HepG2 (cell line): ENCODE measurements at regions not wholly inside any gene's neighbourhood (a gene's known extent, or its start where the extent isn't known, plus 50 kb on each side); places are given as distances from the start of the nearest gene placed in this dataset.

Experiments used
- ATAC-seq: fragments of 200-7000 bp; cut with Tn5 transposase; 3 replicates; pipeline ENCODE4 v1.9.1; 2020; ENCODE audit warnings: mild to moderate bottlenecking, moderate library complexity
- BruUV-seq: library from RNA; stranded (reverse); fragments of 400-500 nt; replicated peaks from 2 replicates; lab custom pipeline; 2021; lab: Mats Ljungman, UMichigan
- CTCF ChIA-PET: fragments of 300-600 bp; formaldehyde crosslinking; extraction: SDS; loops from one replicate; lab custom pipeline; 2021; ENCODE audit warnings: low total read pairs, inconsistent platforms, low intra/inter-chr PET ratio; lab: Yijun Ruan, JAX
- POLR2A ChIA-PET: fragments of 350-600 bp; sonication (Branson Sonifier 250); formaldehyde crosslinking; loops from one replicate; lab custom pipeline; 2020; ENCODE audit warnings: antibody characterized with exemption, inconsistent platforms; lab: Yijun Ruan, JAX
- DNase-seq: peaks from one replicate; pipeline ENCODE4 v3.0.0-alpha.2; 2015; ENCODE audit warnings: low spot score
- FAIRE-seq: peaks from 3 replicates; lab custom pipeline; 2011; peaks lifted over from hg19 to GRCh38; lab: Jason Lieb, UNC
- H2AFZ ChIP-seq: one replicate; pipeline ENCODE4 v1.6.1; 2011; ENCODE audit warnings: low read length, inconsistent platforms
- H3K27ac ChIP-seq: fragments of 300-600 bp; 3 replicates; pipeline ENCODE4 v1.8.0; 2011; ENCODE audit warnings: mixed run types, mild to moderate bottlenecking, mixed read lengths, low read length, inconsistent platforms; ENCODE audit not compliant: insufficient read depth; ENCODE audit errors: extremely low read length
- H3K27me3 ChIP-seq, 2 experiments: fragments of 200-600 bp in 1 of 2; 2 replicates in 1 of 2; 3 replicates in 1 of 2; pipeline versions ENCODE4 v1.6.0 to v1.8.0; 2011; ENCODE audit warnings: low read length in 2 of 2, mild to moderate bottlenecking in 2 of 2, moderate library complexity in 2 of 2, inconsistent platforms in 1 of 2; ENCODE audit not compliant: insufficient read depth in 2 of 2, control insufficient read depth in 1 of 2
- H3K36me3 ChIP-seq, 2 experiments: fragments of 200-600 bp in 1 of 2; replicated peaks in 1 of 2; 2 replicates in 1 of 2; 3 replicates in 1 of 2; pipeline versions ENCODE4 v1.5.1 to v1.8.0; 2011; ENCODE audit warnings: low read length in 2 of 2, inconsistent platforms in 1 of 2; ENCODE audit not compliant: insufficient read depth in 2 of 2, control insufficient read depth in 1 of 2
- H3K4me1 ChIP-seq: 2 replicates; pipeline ENCODE4 v1.5.1; 2012; ENCODE audit warnings: low read length, inconsistent platforms; ENCODE audit not compliant: insufficient read depth
- H3K4me2 ChIP-seq: 2 replicates; pipeline ENCODE4 v1.6.0; 2011; ENCODE audit warnings: low read depth, low read length, inconsistent platforms
- H3K4me3 ChIP-seq, 3 experiments: fragments of 200-600 bp in 1 of 3; sonication (generic), shearing (Covaris generic) in 1 of 3; replicated peaks in 1 of 3; 2 replicates each; pipeline ENCODE4 v1.5.1; 2011 to 2016; ENCODE audit warnings: low read length in 3 of 3, inconsistent platforms in 2 of 3, low read depth in 2 of 3, mild to moderate bottlenecking in 2 of 3, control low read depth in 1 of 3, mixed read lengths in 1 of 3; ENCODE audit not compliant: insufficient read depth in 1 of 3
- H3K79me2 ChIP-seq: one replicate; pipeline ENCODE4 v1.6.1; 2011; ENCODE audit warnings: low read length, inconsistent platforms; ENCODE audit not compliant: insufficient read depth
- H3K9ac ChIP-seq: 2 replicates; pipeline ENCODE4 v1.6.0; 2011; ENCODE audit warnings: mild to moderate bottlenecking, low read depth, low read length, inconsistent platforms; ENCODE audit not compliant: insufficient read depth
- H3K9me3 ChIP-seq: 2 replicates; pipeline ENCODE4 v1.5.1; 2012; ENCODE audit warnings: mild to moderate bottlenecking, low read length
- H4K20me1 ChIP-seq: 2 replicates; pipeline ENCODE4 v1.6.0; 2011; ENCODE audit warnings: inconsistent platforms, mild to moderate bottlenecking, low read length, moderate library complexity; ENCODE audit not compliant: insufficient read depth
- AHR ChIP-seq: IDR thresholded peaks from 2 replicates; pipeline ENCODE4 v1.6.1; 2018; ENCODE audit warnings: missing genetic modification reagents, missing compliant biosample characterization
- FLYWCH1 ChIP-seq: sonication (generic); formaldehyde crosslinking; IDR thresholded peaks from 2 replicates; pipeline ENCODE4 v1.8.1; 2023; ENCODE audit warnings: mild to moderate bottlenecking, missing genetic modification reagents
- MTF1 ChIP-seq: sonication (generic); formaldehyde crosslinking; IDR thresholded peaks from 2 replicates; pipeline ENCODE4 v1.5.0; 2020; ENCODE audit warnings: missing genetic modification reagents
- ZFAT ChIP-seq: sonication (generic); formaldehyde crosslinking; conservative IDR thresholded peaks from 2 replicates; pipeline ENCODE4 v1.8.1; 2023; ENCODE audit warnings: missing genetic modification reagents, inconsistent platforms
- ZNF101 ChIP-seq: sonication (generic); formaldehyde crosslinking; IDR thresholded peaks from 2 replicates; pipeline ENCODE4 v1.4.0; 2020; ENCODE audit warnings: mild to moderate bottlenecking, low read depth, missing genetic modification reagents, borderline replicate concordance
- ZNF24 ChIP-seq: fragments of 450-650 bp; IDR thresholded peaks from 2 replicates; pipeline ENCODE4 v1.6.1; 2017; ENCODE audit warnings: antibody characterized with exemption, mild to moderate bottlenecking
- ZNF672 ChIP-seq: sonication (generic); formaldehyde crosslinking; IDR thresholded peaks from 2 replicates; pipeline ENCODE4 v1.8.1; 2022; ENCODE audit warnings: missing genetic modification reagents
- ZNF83 ChIP-seq: sonication (generic); formaldehyde crosslinking; IDR thresholded peaks from 2 replicates; pipeline ENCODE4 v1.4.0; 2020; ENCODE audit warnings: missing genetic modification reagents, mild to moderate bottlenecking, borderline replicate concordance
- ZZZ3 ChIP-seq: sonication (generic); formaldehyde crosslinking; IDR thresholded peaks from 2 replicates; pipeline ENCODE4 v1.4.0; 2020; ENCODE audit warnings: missing genetic modification reagents, mild to moderate bottlenecking, borderline replicate concordance
- WGBS: methylation state at CpG from one replicate; pipeline ENCODE4 v1.1.6; 2017; ENCODE audit warnings: low lambda C conversion rate; 5-methylcytosine and 5-hydroxymethylcytosine counted together
- in situ Hi-C: cut with HindIII; loops from 2 replicates; pipeline ENCODE4 v1.10.0; 2017; ENCODE audit warnings: low pct_unique_long_range_greater_than_20kb; ENCODE audit not compliant: extremely low pct_ligation_motif_present
- intact Hi-C: fragments of 100-400 bp; cut with micrococcal nuclease; formaldehyde crosslinking; loops from one replicate; pipeline ENCODE4 v1.10.0; 2022; ENCODE audit not compliant: unreplicated experiment
- TF ChIP-seq, protein P1 (sequence below): fragments of 450-650 bp; IDR thresholded peaks from 2 replicates; pipeline ENCODE4 v1.6.1; 2017; ENCODE audit warnings: mild to moderate bottlenecking
- TF ChIP-seq, protein P2 (sequence below): conservative IDR thresholded peaks from 2 replicates; pipeline ENCODE4 v1.6.1; 2018; ENCODE audit warnings: missing genetic modification reagents

DNA sequence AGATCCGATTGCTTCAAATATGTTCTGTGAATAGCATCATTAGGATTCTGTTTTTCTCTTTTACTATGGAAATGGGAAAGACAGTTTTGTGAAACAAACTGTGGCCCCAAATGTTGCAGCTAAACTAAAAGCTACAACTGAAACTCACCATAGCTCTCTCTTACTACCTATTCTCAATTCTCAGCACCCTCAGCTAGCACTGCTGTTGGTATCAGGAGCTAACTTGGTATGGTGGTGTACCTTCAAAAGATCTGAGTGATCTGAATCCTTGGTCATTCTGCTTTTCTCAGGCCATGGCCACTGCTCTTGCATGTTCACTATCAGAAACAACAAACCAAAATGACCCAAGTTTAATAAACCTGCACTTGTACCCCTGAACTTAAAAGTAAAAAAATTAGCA is 1208.0 kb downstream of the SORCS1 start:
- H3K27me3 ChIP-seq: no peaks in the 10 kb centered on the region
- H3K27ac ChIP-seq: no peak overlapping the region
- H4K20me1 ChIP-seq: no peaks in the 10 kb centered on the region
- POLR2A ChIA-PET: no interaction called here
- no peaks in the 10 kb centered on the region for H3K4me1 ChIP-seq
- H3K36me3 ChIP-seq: no peaks in the 10 kb centered on the region
- H3K79me2 ChIP-seq: no peaks in the 10 kb centered on the region
- CTCF ChIA-PET: no interaction called here
- 0% methylated on average over 1 of the region's 1 CpG for WGBS
- no peak overlapping the region for H3K4me3 ChIP-seq
- ATAC-seq: no peak
- intact Hi-C loops: no loop called here
- H3K4me2 ChIP-seq: no peak overlapping the region
- no peak overlapping the region for H3K9ac ChIP-seq
- H3K9me3 ChIP-seq: peaks cover 67% of the 10 kb centered on the region
- in situ Hi-C loops: no loop called here
- no peak for FAIRE-seq
- no TSS peak for BruUV-seq
- DNase-seq: no peak
- TF ChIP-seq AHR: no peak
- no peak for TF ChIP-seq ZFAT
- no peak for TF ChIP-seq ZNF83 (CRISPR knock-in tag)
- TF ChIP-seq ZZZ3: no peak
- TF ChIP-seq, protein P1, sequence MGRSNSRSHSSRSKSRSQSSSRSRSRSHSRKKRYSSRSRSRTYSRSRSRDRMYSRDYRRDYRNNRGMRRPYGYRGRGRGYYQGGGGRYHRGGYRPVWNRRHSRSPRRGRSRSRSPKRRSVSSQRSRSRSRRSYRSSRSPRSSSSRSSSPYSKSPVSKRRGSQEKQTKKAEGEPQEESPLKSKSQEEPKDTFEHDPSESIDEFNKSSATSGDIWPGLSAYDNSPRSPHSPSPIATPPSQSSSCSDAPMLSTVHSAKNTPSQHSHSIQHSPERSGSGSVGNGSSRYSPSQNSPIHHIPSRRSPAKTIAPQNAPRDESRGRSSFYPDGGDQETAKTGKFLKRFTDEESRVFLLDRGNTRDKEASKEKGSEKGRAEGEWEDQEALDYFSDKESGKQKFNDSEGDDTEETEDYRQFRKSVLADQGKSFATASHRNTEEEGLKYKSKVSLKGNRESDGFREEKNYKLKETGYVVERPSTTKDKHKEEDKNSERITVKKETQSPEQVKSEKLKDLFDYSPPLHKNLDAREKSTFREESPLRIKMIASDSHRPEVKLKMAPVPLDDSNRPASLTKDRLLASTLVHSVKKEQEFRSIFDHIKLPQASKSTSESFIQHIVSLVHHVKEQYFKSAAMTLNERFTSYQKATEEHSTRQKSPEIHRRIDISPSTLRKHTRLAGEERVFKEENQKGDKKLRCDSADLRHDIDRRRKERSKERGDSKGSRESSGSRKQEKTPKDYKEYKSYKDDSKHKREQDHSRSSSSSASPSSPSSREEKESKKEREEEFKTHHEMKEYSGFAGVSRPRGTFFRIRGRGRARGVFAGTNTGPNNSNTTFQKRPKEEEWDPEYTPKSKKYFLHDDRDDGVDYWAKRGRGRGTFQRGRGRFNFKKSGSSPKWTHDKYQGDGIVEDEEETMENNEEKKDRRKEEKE: no peak
- TF ChIP-seq ZNF101 (CRISPR knock-in tag): no peak
- TF ChIP-seq ZNF672 (CRISPR knock-in tag): no peak
- no peak for TF ChIP-seq ZNF24
- TF ChIP-seq MTF1: no peak
- TF ChIP-seq, protein P2, sequence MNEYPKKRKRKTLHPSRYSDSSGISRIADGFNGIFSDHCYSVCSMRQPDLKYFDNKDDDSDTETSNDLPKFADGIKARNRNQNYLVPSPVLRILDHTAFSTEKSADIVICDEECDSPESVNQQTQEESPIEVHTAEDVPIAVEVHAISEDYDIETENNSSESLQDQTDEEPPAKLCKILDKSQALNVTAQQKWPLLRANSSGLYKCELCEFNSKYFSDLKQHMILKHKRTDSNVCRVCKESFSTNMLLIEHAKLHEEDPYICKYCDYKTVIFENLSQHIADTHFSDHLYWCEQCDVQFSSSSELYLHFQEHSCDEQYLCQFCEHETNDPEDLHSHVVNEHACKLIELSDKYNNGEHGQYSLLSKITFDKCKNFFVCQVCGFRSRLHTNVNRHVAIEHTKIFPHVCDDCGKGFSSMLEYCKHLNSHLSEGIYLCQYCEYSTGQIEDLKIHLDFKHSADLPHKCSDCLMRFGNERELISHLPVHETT (CRISPR knock-in tag): no peak
- TF ChIP-seq FLYWCH1 (CRISPR knock-in tag): no peak
- TF ChIP-seq, all 625 proteins: peak for 0
- H2AFZ ChIP-seq: no peak overlapping the region
